Testis (tissue), 2 donors: ENCODE measurements at regions not wholly inside any gene's neighbourhood (a gene's known extent, or its start where the extent isn't known, plus 50 kb on each side); places are given as distances from the start of the nearest gene placed in this dataset.
"Not testable (repeated sequence)": the region's sequence is repeated elsewhere in the genome, so short reads cannot be mapped to it uniquely, and the experiment has no call there.

Source experiments
- DNase-seq: peaks from one replicate; pipeline ENCODE4 v3.0.0-alpha.2; 2019
- H3K27ac ChIP-seq, 2 donors: fragments of 200-600 bp; sonication (generic); one replicate each; pipeline ENCODE4 v1.5.1; 2019
- H3K27me3 ChIP-seq: fragments of 200-600 bp; sonication (generic); one replicate; pipeline ENCODE4 v1.5.1; 2019
- H3K36me3 ChIP-seq: fragments of 200-600 bp; sonication (generic); one replicate; pipeline ENCODE4 v1.5.1; 2017; ENCODE audit warnings: low read depth; ENCODE audit errors: missing control alignments
- H3K4me1 ChIP-seq: fragments of 200-600 bp; sonication (generic); one replicate; pipeline ENCODE4 v1.5.1; 2019
- H3K4me3 ChIP-seq, 2 donors: fragments of 200-600 bp; sonication (generic); one replicate each; pipeline ENCODE4 v1.5.1; 2017 to 2019
- H3K9me3 ChIP-seq: fragments of 200-600 bp; sonication (generic); one replicate; pipeline ENCODE4 v1.5.1; 2017
- CTCF ChIP-seq, 3 experiments: fragments of 450-650 bp in 2 of 3; fragments of 200-600 bp in 1 of 3; sonication (generic) in 1 of 3; IDR thresholded peaks; one replicate each; pipeline ENCODE4 v1.5.1; 2016 to 2019; ENCODE audit warnings: antibody characterized with exemption in 3 of 3, mild to moderate bottlenecking in 2 of 3, moderate library complexity in 1 of 3
- POLR2A ChIP-seq: fragments of 450-650 bp; IDR thresholded peaks from one replicate; pipeline ENCODE4 v1.6.1; 2017; ENCODE audit warnings: antibody characterized with exemption, mild to moderate bottlenecking, moderate library complexity
- WGBS, 2 donors: methylation state at CpG; one replicate each; pipeline ENCODE4 v1.1.5; 2018; 5-methylcytosine and 5-hydroxymethylcytosine counted together
- intact Hi-C: fragments of 100-400 bp; cut with DNase I; formaldehyde crosslinking; loops from one replicate; pipeline ENCODE4 v1.15.1; 2023; ENCODE audit warnings: low total_unique reads

- WGBS, 2 donors, result 89 to 93% methylated on average over 1 of the region's 1 CpG
- H3K27me3 ChIP-seq, result no peaks in the 10 kb centered on the region
These were observed 145.0 kb downstream of the CCER1 start for GRCh38 chr12:90809940-90810339.

GRCh38 chr12:90808568-90808967, 146.4 kb downstream of the CCER1 start:
- Histone ChIP-seq H3K9me3 (no peaks in the 10 kb centered on the region), H3K4me1 (no peaks in the 10 kb centered on the region), H3K36me3 (no peaks in the 10 kb centered on the region), H3K27me3 (no peaks in the 10 kb centered on the region), H3K4me3 (no peak overlapping the region), H3K27ac (no peak overlapping the region)
- 93 to 95% methylated on average over 3 of the region's 3 CpGs for WGBS, 2 donors
- intact Hi-C loops, result no loop called here
- TF ChIP-seq POLR2A (no peak), CTCF (IDR thresholded peaks at IDR 0.05) (no peak)
- no peak for DNase-seq

More at GRCh38 chr12:90809940-90810339, 145.0 kb downstream of the CCER1 start:
- Histone ChIP-seq H3K36me3 (no peaks in the 10 kb centered on the region), H3K4me1 (no peaks in the 10 kb centered on the region), H3K4me3 (no peak overlapping the region), H3K27ac (no peak overlapping the region), H3K9me3 (no peaks in the 10 kb centered on the region)
- TF ChIP-seq CTCF (IDR thresholded peaks at IDR 0.05), result no peak
- no peak for TF ChIP-seq POLR2A
- intact Hi-C loops, result no loop called here
- DNase-seq, result no peak

- WGBS, 2 donors, result 63 to 74% methylated on average over 6 of the region's 6 CpGs
- no peak for DNase-seq
- Histone ChIP-seq H3K27me3 (no peaks in the 10 kb centered on the region), H3K4me3 (no peak overlapping the region), H3K4me1 (no peaks in the 10 kb centered on the region), H3K27ac (no peak overlapping the region), H3K9me3 (no peaks in the 10 kb centered on the region), H3K36me3 (no peaks in the 10 kb centered on the region)
- no peak for TF ChIP-seq CTCF (IDR thresholded peaks at IDR 0.05)
- no peak for TF ChIP-seq POLR2A
- intact Hi-C loops, result no loop called here
These were observed 152.2 kb downstream of the CCER1 start for GRCh38 chr12:90802727-90803126.

- H3K9me3 ChIP-seq, result no peaks in the 10 kb centered on the region
- no peaks in the 10 kb centered on the region for H3K36me3 ChIP-seq
- no peaks in the 10 kb centered on the region for H3K27me3 ChIP-seq
- H3K4me3 ChIP-seq, result no peak overlapping the region
- H3K4me1 ChIP-seq, result no peaks in the 10 kb centered on the region
- TF ChIP-seq CTCF (IDR thresholded peaks at IDR 0.05), result no peak
- no peak for TF ChIP-seq POLR2A
- WGBS, 2 donors, result 92 to 95% methylated on average over 4 of the region's 4 CpGs
- no peak overlapping the region for H3K27ac ChIP-seq
- no peak for DNase-seq
- intact Hi-C loops, result no loop called here
These were observed 153.2 kb downstream of the CCER1 start for GRCh38 chr12:90801776-90802175.

- no peaks in the 10 kb centered on the region for H3K4me1 ChIP-seq
- no peak overlapping the region for H3K27ac ChIP-seq
- WGBS, 2 donors, result 41 to 66% methylated on average over 2 of the region's 2 CpGs
- TF ChIP-seq CTCF (IDR thresholded peaks at IDR 0.05) (no peak), POLR2A (no peak)
- intact Hi-C loops, result no loop called here
- no peaks in the 10 kb centered on the region for H3K27me3 ChIP-seq
- no peaks in the 10 kb centered on the region for H3K9me3 ChIP-seq
- H3K4me3 ChIP-seq, result no peak overlapping the region
- H3K36me3 ChIP-seq, result no peaks in the 10 kb centered on the region
- DNase-seq, result no peak
These were observed 160.8 kb downstream of the CCER1 start for GRCh38 chr12:90794212-90794611.

- H3K4me3 ChIP-seq, H3K4me1 ChIP-seq, H3K27me3 ChIP-seq, H3K9me3 ChIP-seq, H3K36me3 ChIP-seq, H3K27ac ChIP-seq, DNase-seq, intact Hi-C loops: not testable (repeated sequence)
- WGBS, 2 donors, result 96 to 100% methylated on average over 1 of the region's 1 CpG
These were observed 162.3 kb downstream of the CCER1 start for GRCh38 chr12:90792718-90793117.
